Memory B cell (primary cell): ENCODE measurements at regions not wholly inside any gene's neighbourhood (a gene's known extent, or its start where the extent isn't known, plus 50 kb on each side); places are given as distances from the start of the nearest gene placed in this dataset.

Experiments
- ATAC-seq: fragments of 150-1000 bp; cut with Tn5 transposase; 2 replicates; pipeline ENCODE4 v1.10.0; 2021; ENCODE audit warnings: low read depth, mild to moderate bottlenecking, moderate library complexity
- DNase-seq, 2 donors: peaks; one replicate each; pipeline ENCODE4 v3.0.0; 2022; ENCODE audit warnings: low spot score in 2 of 2
- H3K27ac Mint-ChIP-seq: one replicate; pipeline ENCODE4 v1.8.0; 2022; ENCODE audit warnings: mild to moderate bottlenecking, moderate library complexity, mixed read lengths
- H3K27me3 Mint-ChIP-seq: one replicate; pipeline ENCODE4 v1.8.0; 2022; ENCODE audit warnings: mixed read lengths
- H3K36me3 Mint-ChIP-seq: one replicate; pipeline ENCODE4 v1.8.0; 2022; ENCODE audit warnings: mild to moderate bottlenecking, mixed read lengths
- H3K4me1 Mint-ChIP-seq: one replicate; pipeline ENCODE4 v1.8.0; 2022; ENCODE audit warnings: mixed read lengths
- H3K4me3 Mint-ChIP-seq: one replicate; pipeline ENCODE4 v1.8.0; 2022; ENCODE audit warnings: mild to moderate bottlenecking, moderate library complexity, mixed read lengths
- H3K9me3 Mint-ChIP-seq: one replicate; pipeline ENCODE4 v1.8.0; 2022; ENCODE audit warnings: mixed read lengths

GRCh38 chr18:1475867-1476266, 571.2 kb downstream of the ADCYAP1 start:
- no peaks in the 10 kb centered on the region for H3K4me1 Mint-ChIP-seq
- DNase-seq (no peak), ATAC-seq (no peak)
- H3K27ac Mint-ChIP-seq, result no peak overlapping the region
- H3K36me3 Mint-ChIP-seq, result no peaks in the 10 kb centered on the region
- H3K9me3 Mint-ChIP-seq, result peaks cover 2% of the 10 kb centered on the region
- H3K4me3 Mint-ChIP-seq, result no peak overlapping the region
- no peaks in the 10 kb centered on the region for H3K27me3 Mint-ChIP-seq

DNA sequence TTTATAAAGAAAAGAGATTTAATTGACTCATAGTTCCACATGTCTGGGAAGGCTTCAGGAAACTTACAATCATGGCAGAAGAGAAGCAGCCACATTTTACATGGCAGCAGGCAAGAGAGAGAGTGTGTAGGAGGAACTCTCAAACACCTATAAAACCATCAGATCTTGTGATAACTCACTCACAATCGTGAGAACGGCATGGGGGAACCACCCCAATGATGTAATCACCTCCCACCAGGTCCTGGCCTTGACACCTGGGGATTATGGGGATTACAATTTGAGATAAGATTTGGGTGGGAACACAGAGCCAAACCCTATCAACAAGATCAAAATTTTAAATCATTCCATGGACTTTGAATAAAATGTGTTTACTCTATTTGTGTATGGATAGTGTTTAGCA, 575.6 kb downstream of the ADCYAP1 start:
- Mint-ChIP-seq H3K36me3 (no peaks in the 10 kb centered on the region), H3K9me3 (peaks cover 2% of the 10 kb centered on the region), H3K4me1 (no peaks in the 10 kb centered on the region), H3K27me3 (no peaks in the 10 kb centered on the region), H3K27ac (no peak overlapping the region), H3K4me3 (no peak overlapping the region)
- DNase-seq (no peak), ATAC-seq (no peak)

- no peaks in the 10 kb centered on the region for H3K27me3 Mint-ChIP-seq
- DNase-seq (no peak), ATAC-seq (no peak)
- H3K27ac Mint-ChIP-seq, result no peak overlapping the region
- peaks cover 2% of the 10 kb centered on the region for H3K9me3 Mint-ChIP-seq
- H3K36me3 Mint-ChIP-seq, result no peaks in the 10 kb centered on the region
- no peaks in the 10 kb centered on the region for H3K4me1 Mint-ChIP-seq
- H3K4me3 Mint-ChIP-seq, result no peak overlapping the region
Measured at GRCh38 chr18:1481577-1481976, 576.9 kb downstream of the ADCYAP1 start.

DNA sequence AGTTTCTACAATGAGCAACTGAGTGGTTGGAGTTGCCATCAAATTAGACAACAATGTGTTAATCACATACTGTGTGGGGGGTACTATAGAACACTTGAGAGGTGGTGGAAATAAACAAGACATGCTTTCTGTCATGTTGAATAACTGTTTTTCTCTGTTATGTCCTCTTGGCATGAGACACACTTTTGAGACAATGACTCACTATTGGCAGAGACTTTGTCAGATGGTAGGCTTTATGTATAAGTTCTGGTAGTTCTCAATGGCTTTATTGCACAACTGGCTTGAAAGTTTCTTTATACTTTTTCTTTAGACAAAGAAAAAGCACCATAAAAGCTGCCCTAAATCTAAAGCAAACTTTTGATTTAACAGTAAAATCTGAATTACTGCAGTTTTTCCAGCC, 578.7 kb downstream of the ADCYAP1 start:
- no peak overlapping the region for H3K27ac Mint-ChIP-seq
- ATAC-seq (no peak), DNase-seq (no peak)

DNA sequence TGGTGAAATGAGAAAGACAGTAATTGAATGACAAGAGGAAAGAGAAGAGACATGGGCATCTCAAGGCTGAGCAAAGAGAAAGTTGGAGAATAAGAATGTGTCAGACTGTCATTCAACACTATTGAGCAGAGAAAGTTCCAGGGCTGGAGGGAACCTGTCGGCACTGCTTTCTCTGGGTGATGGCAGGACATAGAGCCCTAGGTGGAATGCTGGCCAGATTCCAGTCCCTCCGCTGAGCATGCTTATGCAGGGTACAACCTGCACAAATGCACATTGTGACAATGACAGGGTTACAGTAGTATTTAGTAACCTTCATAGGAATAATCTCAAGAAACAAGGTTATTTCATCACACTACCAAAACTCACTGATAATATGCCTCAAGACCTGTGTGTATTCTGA, 582.8 kb downstream of the ADCYAP1 start:
- no peaks in the 10 kb centered on the region for H3K36me3 Mint-ChIP-seq
- no peaks in the 10 kb centered on the region for H3K4me1 Mint-ChIP-seq

More for the DNA sequence above, 578.7 kb downstream of the ADCYAP1 start:
- H3K4me3 Mint-ChIP-seq, result no peak overlapping the region
- no peaks in the 10 kb centered on the region for H3K4me1 Mint-ChIP-seq
- no peaks in the 10 kb centered on the region for H3K27me3 Mint-ChIP-seq
- H3K36me3 Mint-ChIP-seq, result no peaks in the 10 kb centered on the region
- H3K9me3 Mint-ChIP-seq, result peaks cover 2% of the 10 kb centered on the region

DNA sequence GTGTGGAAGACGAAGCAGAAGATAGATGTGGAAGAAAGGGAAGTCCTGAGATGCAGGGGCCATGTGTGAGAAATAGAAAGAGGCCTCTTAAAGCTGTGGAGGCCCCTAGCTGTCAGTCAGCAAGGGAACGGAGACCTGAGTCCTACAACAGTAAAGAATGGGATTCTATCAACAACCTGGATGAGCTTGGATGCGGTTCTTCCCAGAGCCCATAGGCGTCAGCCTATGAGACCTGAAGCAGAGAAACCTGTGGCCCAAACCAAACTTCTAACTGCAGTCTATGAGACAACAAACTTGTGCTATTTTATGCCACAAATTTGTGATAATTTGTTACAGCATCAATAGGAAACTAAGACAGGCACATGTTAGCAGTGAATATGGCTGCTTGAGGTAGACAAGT, 583.7 kb downstream of the ADCYAP1 start:
- Mint-ChIP-seq H3K36me3 (no peaks in the 10 kb centered on the region), H3K4me1 (no peaks in the 10 kb centered on the region), H3K27ac (no peak overlapping the region), H3K9me3 (peaks cover 9% of the 10 kb centered on the region), H3K27me3 (no peaks in the 10 kb centered on the region), H3K4me3 (no peak overlapping the region)
- DNase-seq (no peak), ATAC-seq (no peak)

More for the DNA sequence above, 582.8 kb downstream of the ADCYAP1 start:
- DNase-seq, result no peak
- H3K27ac Mint-ChIP-seq, result no peak overlapping the region
- H3K4me3 Mint-ChIP-seq, result no peak overlapping the region
- no peak for ATAC-seq
- H3K27me3 Mint-ChIP-seq, result no peaks in the 10 kb centered on the region
- H3K9me3 Mint-ChIP-seq, result peaks cover 5% of the 10 kb centered on the region

- Mint-ChIP-seq H3K4me1 (no peaks in the 10 kb centered on the region), H3K27me3 (no peaks in the 10 kb centered on the region), H3K4me3 (no peak overlapping the region), H3K36me3 (no peaks in the 10 kb centered on the region), H3K27ac (no peak overlapping the region), H3K9me3 (peaks cover 10% of the 10 kb centered on the region)
- DNase-seq, result no peak
- ATAC-seq, result no peak
Measured at GRCh38 chr18:1488957-1489356, 584.3 kb downstream of the ADCYAP1 start.

DNA sequence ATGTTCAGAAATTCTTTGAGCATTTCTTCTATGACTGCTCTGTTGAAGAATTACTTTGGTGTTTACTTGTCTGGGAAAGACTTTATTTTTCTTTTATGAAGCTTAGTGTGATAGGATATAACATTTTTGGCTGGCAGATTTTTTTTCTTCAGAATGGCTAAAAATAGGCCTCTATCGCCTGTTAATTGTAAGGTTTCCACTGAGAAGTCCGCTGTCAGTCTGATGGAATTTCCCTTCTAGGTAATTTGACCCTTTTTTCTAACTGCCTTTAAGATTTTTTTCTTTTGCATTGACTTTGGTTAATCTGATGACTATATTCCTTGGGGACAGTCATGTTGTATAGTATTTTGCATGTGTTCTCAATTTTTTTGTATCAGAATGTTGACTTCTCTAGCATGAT, 590.7 kb downstream of the ADCYAP1 start:
- no peak overlapping the region for H3K27ac Mint-ChIP-seq
- no peaks in the 10 kb centered on the region for H3K36me3 Mint-ChIP-seq
- H3K4me3 Mint-ChIP-seq, result no peak overlapping the region
- H3K4me1 Mint-ChIP-seq, result no peaks in the 10 kb centered on the region
- no peak for ATAC-seq
- no peaks in the 10 kb centered on the region for H3K27me3 Mint-ChIP-seq
- H3K9me3 Mint-ChIP-seq, result peaks cover 19% of the 10 kb centered on the region
- DNase-seq, result no peak

- DNase-seq (no peak), ATAC-seq (no peak)
- Mint-ChIP-seq H3K4me3 (no peak overlapping the region), H3K4me1 (no peaks in the 10 kb centered on the region), H3K27ac (no peak overlapping the region), H3K9me3 (peaks cover 19% of the 10 kb centered on the region), H3K36me3 (no peaks in the 10 kb centered on the region), H3K27me3 (no peaks in the 10 kb centered on the region)
Measured at GRCh38 chr18:1496096-1496495, 591.4 kb downstream of the ADCYAP1 start.

GRCh38 chr18:1498216-1498615, 593.5 kb downstream of the ADCYAP1 start:
- no peak overlapping the region for H3K27ac Mint-ChIP-seq
- H3K36me3 Mint-ChIP-seq, result no peaks in the 10 kb centered on the region
- H3K4me1 Mint-ChIP-seq, result no peaks in the 10 kb centered on the region
- H3K4me3 Mint-ChIP-seq, result no peak overlapping the region
- DNase-seq (no peak), ATAC-seq (no peak)
- peaks cover 12% of the 10 kb centered on the region for H3K9me3 Mint-ChIP-seq
- H3K27me3 Mint-ChIP-seq, result no peaks in the 10 kb centered on the region

DNA sequence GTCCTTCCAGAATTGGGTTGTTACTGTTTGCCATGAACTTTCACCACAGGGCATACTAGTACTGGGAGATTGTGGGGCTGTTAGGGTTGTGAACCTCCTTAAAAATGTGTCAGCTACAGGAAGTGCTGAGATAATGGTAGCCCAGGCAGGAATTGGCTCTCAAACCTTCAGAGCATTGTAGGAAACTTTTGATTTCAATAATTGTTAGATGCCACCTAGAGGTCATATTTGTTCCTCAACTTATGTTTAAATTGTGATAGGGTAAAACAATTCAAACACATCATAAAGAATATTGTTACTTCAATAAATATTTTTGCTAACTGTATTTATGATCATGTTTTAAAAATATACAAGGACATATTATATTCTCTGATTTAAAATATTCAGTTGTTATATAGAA, 594.6 kb downstream of the ADCYAP1 start:
- H3K4me1 Mint-ChIP-seq, result no peaks in the 10 kb centered on the region
- no peak for ATAC-seq
- DNase-seq, result no peak
- H3K9me3 Mint-ChIP-seq, result peaks cover 9% of the 10 kb centered on the region
- no peaks in the 10 kb centered on the region for H3K27me3 Mint-ChIP-seq
- H3K27ac Mint-ChIP-seq, result no peak overlapping the region
- H3K4me3 Mint-ChIP-seq, result no peak overlapping the region
- no peaks in the 10 kb centered on the region for H3K36me3 Mint-ChIP-seq

GRCh38 chr18:1503847-1504246, 599.2 kb downstream of the ADCYAP1 start:
- H3K27ac Mint-ChIP-seq, result no peak overlapping the region
- no peaks in the 10 kb centered on the region for H3K27me3 Mint-ChIP-seq
- ATAC-seq (no peak), DNase-seq (no peak)
- no peaks in the 10 kb centered on the region for H3K4me1 Mint-ChIP-seq
- no peaks in the 10 kb centered on the region for H3K36me3 Mint-ChIP-seq
- no peak overlapping the region for H3K4me3 Mint-ChIP-seq
- H3K9me3 Mint-ChIP-seq, result no peaks in the 10 kb centered on the region

- H3K4me3 Mint-ChIP-seq, result no peak overlapping the region
- no peaks in the 10 kb centered on the region for H3K36me3 Mint-ChIP-seq
Measured at GRCh38 chr18:1505856-1506255, 601.2 kb downstream of the ADCYAP1 start.

GRCh38 chr18:1510542-1511179, 606.0 kb downstream of the ADCYAP1 start:
- Mint-ChIP-seq H3K9me3 (peaks cover 4% of the 10 kb centered on the region), H3K4me1 (no peaks in the 10 kb centered on the region), H3K27ac (no peak overlapping the region), H3K27me3 (no peaks in the 10 kb centered on the region), H3K36me3 (no peaks in the 10 kb centered on the region), H3K4me3 (no peak overlapping the region)
- DNase-seq, result no peak
- no peak for ATAC-seq

More at GRCh38 chr18:1505856-1506255, 601.2 kb downstream of the ADCYAP1 start:
- DNase-seq, result no peak
- Mint-ChIP-seq H3K4me1 (no peaks in the 10 kb centered on the region), H3K9me3 (peaks cover 2% of the 10 kb centered on the region), H3K27me3 (no peaks in the 10 kb centered on the region), H3K27ac (no peak overlapping the region)
- no peak for ATAC-seq

DNA sequence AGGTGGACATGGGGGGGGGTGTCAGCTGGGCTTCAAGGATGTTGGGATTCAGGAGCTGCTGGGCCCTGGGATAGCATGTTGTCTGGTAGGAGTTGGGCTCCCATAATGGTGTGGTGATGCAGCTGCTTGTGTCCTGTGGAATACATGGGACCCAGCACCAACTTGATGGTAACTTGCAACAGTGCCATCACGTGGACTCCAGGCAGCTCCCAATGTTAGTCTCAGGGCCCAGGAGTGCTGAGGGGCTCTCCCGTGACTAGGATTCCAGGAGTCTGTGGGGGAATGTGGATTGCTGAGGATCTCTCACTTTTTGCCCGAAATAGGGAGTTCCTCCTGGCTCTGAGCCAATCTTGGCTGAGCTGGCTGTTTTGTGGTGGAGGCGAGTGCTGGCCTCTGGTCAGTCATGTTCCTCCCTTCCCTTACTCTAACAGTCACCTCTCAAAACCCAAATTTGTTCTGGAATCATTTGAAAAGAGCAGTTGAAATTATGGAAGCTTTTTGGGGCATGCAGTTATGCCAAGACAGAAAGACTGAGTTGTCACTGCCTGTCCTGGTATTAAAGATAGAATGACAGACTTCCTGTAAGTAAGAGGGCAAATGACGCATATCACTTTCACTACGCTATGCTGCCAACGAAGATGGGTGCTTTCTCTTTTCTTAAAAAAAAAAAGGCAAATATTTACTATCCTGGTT, 607.1 kb downstream of the ADCYAP1 start:
- DNase-seq (no peak), ATAC-seq (no peak)
- no peaks in the 10 kb centered on the region for H3K4me1 Mint-ChIP-seq
- H3K4me3 Mint-ChIP-seq, result no peak overlapping the region
- H3K9me3 Mint-ChIP-seq, result peaks cover 4% of the 10 kb centered on the region
- no peaks in the 10 kb centered on the region for H3K27me3 Mint-ChIP-seq
- H3K27ac Mint-ChIP-seq, result no peak overlapping the region
- no peaks in the 10 kb centered on the region for H3K36me3 Mint-ChIP-seq
